ENCODE measurements at regions not wholly inside any gene's neighbourhood (a gene's known extent, or its start where the extent isn't known, plus 50 kb on each side); places are given as distances from the start of the nearest gene placed in this dataset.

GRCh38 chr13:58889474-58889873 lies 1257.9 kb downstream of the PCDH17 start:
- TF ChIP-seq CTCF (conservative IDR thresholded peaks at IDR 0.05; ENCODE audit: low read depth, low read length) = no peak
- no peak for DNase-seq (ENCODE audit: low read depth)
- no peak overlapping the region for H3K4me3 ChIP-seq (ENCODE audit: low read length)

- no peak overlapping the region for H3K4me3 ChIP-seq (ENCODE audit: low read length)
- DNase-seq (ENCODE audit: low read depth) = no peak
- no peak for TF ChIP-seq CTCF (conservative IDR thresholded peaks at IDR 0.05; ENCODE audit: low read depth, low read length)
Measured at GRCh38 chr13:58893396-58893795, 1261.9 kb downstream of the PCDH17 start.

GRCh38 chr13:58906329-58907007 lies 1257.3 kb downstream of the DIAPH3 start:
- no peak for TF ChIP-seq CTCF (conservative IDR thresholded peaks at IDR 0.05; ENCODE audit: low read depth, low read length)
- no peak for DNase-seq (ENCODE audit: low read depth)
- no peak overlapping the region for H3K4me3 ChIP-seq (ENCODE audit: low read length)

GRCh38 chr13:58907347-58907746 lies 1256.4 kb downstream of the DIAPH3 start:
- H3K4me3 ChIP-seq (ENCODE audit: low read length) = no peak overlapping the region
- no peak for DNase-seq (ENCODE audit: low read depth)
- TF ChIP-seq CTCF (conservative IDR thresholded peaks at IDR 0.05; ENCODE audit: low read depth, low read length) = peak; percentile 19

GRCh38 chr13:58908019-58908679 lies 1255.6 kb downstream of the DIAPH3 start:
- H3K4me3 ChIP-seq (ENCODE audit: low read length) = no peak overlapping the region
- TF ChIP-seq CTCF (conservative IDR thresholded peaks at IDR 0.05; ENCODE audit: low read depth, low read length) = no peak
- no peak for DNase-seq (ENCODE audit: low read depth)

- TF ChIP-seq CTCF (conservative IDR thresholded peaks at IDR 0.05; ENCODE audit: low read depth, low read length) = no peak
Measured at GRCh38 chr13:58919551-58919950, 1244.2 kb downstream of the DIAPH3 start.

GRCh38 chr13:58921129-58921528 lies 1242.6 kb downstream of the DIAPH3 start:
- DNase-seq (ENCODE audit: low read depth) = no peak
- H3K4me3 ChIP-seq (ENCODE audit: low read length) = no peak overlapping the region
- TF ChIP-seq CTCF (conservative IDR thresholded peaks at IDR 0.05; ENCODE audit: low read depth, low read length) = no peak

More at GRCh38 chr13:58919551-58919950, 1244.2 kb downstream of the DIAPH3 start:
- no peak for DNase-seq (ENCODE audit: low read depth)
- no peak overlapping the region for H3K4me3 ChIP-seq (ENCODE audit: low read length)
